Muscle of leg (tissue), 3 donors: ENCODE measurements at regions not wholly inside any gene's neighbourhood (a gene's known extent, or its start where the extent isn't known, plus 50 kb on each side); places are given as distances from the start of the nearest gene placed in this dataset.
"Not testable (repeated sequence)": the region's sequence is repeated elsewhere in the genome, so short reads cannot be mapped to it uniquely, and the experiment has no call there.

ENCODE experiments used
- DNase-seq: peaks from one replicate; pipeline ENCODE4 v3.0.0; 2013
- H3K27ac ChIP-seq: one replicate; pipeline ENCODE4 v1.5.1; 2013; ENCODE audit warnings: mild to moderate bottlenecking, low read length, control low read depth
- H3K27me3 ChIP-seq: one replicate; pipeline ENCODE4 v1.6.1; 2013; ENCODE audit warnings: low read length; ENCODE audit not compliant: control insufficient read depth, insufficient read depth
- H3K36me3 ChIP-seq: one replicate; pipeline ENCODE4 v1.6.1; 2013; ENCODE audit warnings: low read length; ENCODE audit not compliant: control insufficient read depth, insufficient read depth
- H3K4me1 ChIP-seq: one replicate; pipeline ENCODE4 v1.6.1; 2013; ENCODE audit warnings: low read length; ENCODE audit not compliant: control insufficient read depth, insufficient read depth
- H3K4me3 ChIP-seq: one replicate; pipeline ENCODE4 v1.5.1; 2013; ENCODE audit warnings: low read length, control low read depth
- H3K9me3 ChIP-seq: replicated peaks from 2 replicates; pipeline ENCODE4 v1.6.1; 2013; ENCODE audit warnings: low read depth, low read length; ENCODE audit not compliant: control insufficient read depth
- WGBS: methylation state at CpG from one replicate; pipeline ENCODE4 v1.1.5; 2013; ENCODE audit warnings: missing lambda C conversion rate; ENCODE audit not compliant: insufficient coverage; 5-methylcytosine and 5-hydroxymethylcytosine counted together

- not testable (repeated sequence) for H3K4me1 ChIP-seq, H3K4me3 ChIP-seq, H3K36me3 ChIP-seq, H3K27ac ChIP-seq, H3K27me3 ChIP-seq, DNase-seq
- H3K9me3 ChIP-seq, result peaks cover 14% of the 10 kb centered on the region
- 94% methylated on average over 11 of the region's 17 CpGs for WGBS
These were observed 256.6 kb upstream of the PELI2 start for GRCh38 chr14:55861561-55861960.

GRCh38 chr14:55864890-55865655 is 253.1 kb upstream of the PELI2 start:
- Histone ChIP-seq H3K4me3 (no peak overlapping the region), H3K4me1 (no peaks in the 10 kb centered on the region), H3K9me3 (peaks cover 10% of the 10 kb centered on the region), H3K27me3 (no peaks in the 10 kb centered on the region), H3K27ac (no peak overlapping the region), H3K36me3 (no peaks in the 10 kb centered on the region)
- no peak for DNase-seq
- WGBS, result 90% methylated on average over 11 of the region's 22 CpGs

- DNase-seq, result no peak
- Histone ChIP-seq H3K27ac (no peak overlapping the region), H3K27me3 (no peaks in the 10 kb centered on the region), H3K36me3 (no peaks in the 10 kb centered on the region), H3K4me3 (no peak overlapping the region), H3K4me1 (no peaks in the 10 kb centered on the region), H3K9me3 (peaks cover 6% of the 10 kb centered on the region)
These were observed 250.9 kb upstream of the PELI2 start for GRCh38 chr14:55867311-55867710.

GRCh38 chr14:55867719-55868118 is 250.5 kb upstream of the PELI2 start:
- Histone ChIP-seq H3K36me3 (no peaks in the 10 kb centered on the region), H3K4me1 (no peaks in the 10 kb centered on the region), H3K27me3 (peaks cover 3% of the 10 kb centered on the region), H3K4me3 (no peak overlapping the region), H3K27ac (no peak overlapping the region), H3K9me3 (peaks cover 6% of the 10 kb centered on the region)
- no CpG with 5 or more reads among the region's 1 CpG for WGBS
- DNase-seq, result no peak

- H3K27me3 ChIP-seq, result peaks cover 3% of the 10 kb centered on the region
These were observed 248.7 kb upstream of the PELI2 start for GRCh38 chr14:55869397-55870049.

GRCh38 chr14:55873169-55873568 is 245.0 kb upstream of the PELI2 start:
- 43% methylated on average over 1 of the region's 9 CpGs for WGBS
- H3K27ac ChIP-seq, result no peak overlapping the region
- H3K36me3 ChIP-seq, result no peaks in the 10 kb centered on the region
- H3K27me3 ChIP-seq, result peaks cover 12% of the 10 kb centered on the region
- peaks cover 2% of the 10 kb centered on the region for H3K4me1 ChIP-seq
- no peaks in the 10 kb centered on the region for H3K9me3 ChIP-seq
- H3K4me3 ChIP-seq, result no peak overlapping the region
- DNase-seq, result peak; percentile 69

More at GRCh38 chr14:55869397-55870049, 248.7 kb upstream of the PELI2 start:
- WGBS, result no CpG with 5 or more reads among the region's 2 CpGs
- DNase-seq, result no peak
- H3K9me3 ChIP-seq, result peaks cover 1% of the 10 kb centered on the region
- no peaks in the 10 kb centered on the region for H3K4me1 ChIP-seq
- no peak overlapping the region for H3K27ac ChIP-seq
- H3K4me3 ChIP-seq, result no peak overlapping the region
- no peaks in the 10 kb centered on the region for H3K36me3 ChIP-seq

GRCh38 chr14:55874785-55875184 is 243.4 kb upstream of the PELI2 start:
- peak; percentile 42 for DNase-seq
- Histone ChIP-seq H3K4me1 (peaks cover 2% of the 10 kb centered on the region), H3K27ac (no peak overlapping the region), H3K36me3 (no peaks in the 10 kb centered on the region), H3K9me3 (no peaks in the 10 kb centered on the region), H3K27me3 (peaks cover 15% of the 10 kb centered on the region), H3K4me3 (no peak overlapping the region)
- 55% methylated on average over 5 of the region's 10 CpGs for WGBS

- Histone ChIP-seq H3K9me3 (no peaks in the 10 kb centered on the region), H3K27ac (no peak overlapping the region), H3K4me3 (no peak overlapping the region), H3K4me1 (peaks cover 2% of the 10 kb centered on the region), H3K27me3 (peaks cover 13% of the 10 kb centered on the region), H3K36me3 (no peaks in the 10 kb centered on the region)
- DNase-seq, result peak; percentile 78
- WGBS, result 37% methylated on average over 3 of the region's 7 CpGs
These were observed 240.3 kb upstream of the PELI2 start for GRCh38 chr14:55877942-55878341.

GRCh38 chr14:55881577-55882241 is 236.5 kb upstream of the PELI2 start:
- WGBS, result 68% methylated on average over 6 of the region's 6 CpGs
- Histone ChIP-seq H3K9me3 (no peaks in the 10 kb centered on the region), H3K4me3 (no peak overlapping the region), H3K27ac (no peak overlapping the region), H3K27me3 (peaks cover 7% of the 10 kb centered on the region), H3K36me3 (no peaks in the 10 kb centered on the region), H3K4me1 (no peaks in the 10 kb centered on the region)
- DNase-seq, result no peak

- Histone ChIP-seq H3K36me3 (no peaks in the 10 kb centered on the region), H3K4me3 (no peak overlapping the region), H3K27ac (no peak overlapping the region), H3K27me3 (peaks cover 2% of the 10 kb centered on the region), H3K9me3 (no peaks in the 10 kb centered on the region), H3K4me1 (no peaks in the 10 kb centered on the region)
- WGBS, result 58% methylated on average over 4 of the region's 4 CpGs
- DNase-seq, result peak; percentile 14
These were observed 233.4 kb upstream of the PELI2 start for GRCh38 chr14:55884819-55885218.
